ENCODE measurements at regions not wholly inside any gene's neighbourhood (a gene's known extent, or its start where the extent isn't known, plus 50 kb on each side); places are given as distances from the start of the nearest gene placed in this dataset.

DNA sequence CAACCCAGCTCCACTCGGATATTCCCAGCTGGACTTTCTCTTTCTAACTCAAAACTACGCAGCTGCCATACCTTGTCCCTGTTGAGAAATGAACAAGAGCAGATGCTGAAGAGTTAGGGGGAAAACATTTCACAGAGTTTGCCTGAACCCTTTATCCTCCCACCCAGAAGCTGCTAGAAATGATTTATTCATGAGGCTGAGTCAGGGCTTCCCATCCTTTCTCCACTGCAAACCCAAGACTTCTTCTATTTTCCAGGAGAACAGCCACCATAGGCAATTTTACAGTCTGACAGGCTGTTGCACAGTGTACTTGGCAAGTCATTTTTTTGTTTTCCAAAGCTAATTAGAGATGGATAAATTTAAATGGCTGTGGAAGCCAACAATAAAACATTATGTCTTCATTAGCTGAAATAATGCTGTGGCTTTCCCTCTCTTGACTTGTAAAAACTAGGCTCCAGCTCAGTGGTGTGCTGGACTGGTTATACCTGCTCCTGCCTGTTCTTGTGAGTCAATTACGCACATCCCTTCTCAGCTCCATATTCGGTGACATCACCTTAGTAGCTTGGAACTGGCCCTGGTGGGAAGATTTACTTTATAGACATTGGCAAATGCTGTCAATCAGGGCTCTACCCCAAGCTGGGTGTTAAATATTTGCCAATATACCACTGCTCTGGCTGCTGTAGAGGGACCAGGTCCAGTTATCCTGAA, 71.9 kb downstream of the KIF4B start (continued):
- TF ChIP-seq, protein P1, sequence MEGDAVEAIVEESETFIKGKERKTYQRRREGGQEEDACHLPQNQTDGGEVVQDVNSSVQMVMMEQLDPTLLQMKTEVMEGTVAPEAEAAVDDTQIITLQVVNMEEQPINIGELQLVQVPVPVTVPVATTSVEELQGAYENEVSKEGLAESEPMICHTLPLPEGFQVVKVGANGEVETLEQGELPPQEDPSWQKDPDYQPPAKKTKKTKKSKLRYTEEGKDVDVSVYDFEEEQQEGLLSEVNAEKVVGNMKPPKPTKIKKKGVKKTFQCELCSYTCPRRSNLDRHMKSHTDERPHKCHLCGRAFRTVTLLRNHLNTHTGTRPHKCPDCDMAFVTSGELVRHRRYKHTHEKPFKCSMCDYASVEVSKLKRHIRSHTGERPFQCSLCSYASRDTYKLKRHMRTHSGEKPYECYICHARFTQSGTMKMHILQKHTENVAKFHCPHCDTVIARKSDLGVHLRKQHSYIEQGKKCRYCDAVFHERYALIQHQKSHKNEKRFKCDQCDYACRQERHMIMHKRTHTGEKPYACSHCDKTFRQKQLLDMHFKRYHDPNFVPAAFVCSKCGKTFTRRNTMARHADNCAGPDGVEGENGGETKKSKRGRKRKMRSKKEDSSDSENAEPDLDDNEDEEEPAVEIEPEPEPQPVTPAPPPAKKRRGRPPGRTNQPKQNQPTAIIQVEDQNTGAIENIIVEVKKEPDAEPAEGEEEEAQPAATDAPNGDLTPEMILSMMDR (IDR thresholded peaks at IDR 0.05 in 2 of 3, conservative IDR thresholded peaks at IDR 0.05 in 1 of 3; ENCODE audit: borderline replicate concordance in 1 of 3, insufficient read depth in 1 of 3, low read depth in 2 of 3, low read length in 2 of 3), result no peak
- TF ChIP-seq, protein P2, sequence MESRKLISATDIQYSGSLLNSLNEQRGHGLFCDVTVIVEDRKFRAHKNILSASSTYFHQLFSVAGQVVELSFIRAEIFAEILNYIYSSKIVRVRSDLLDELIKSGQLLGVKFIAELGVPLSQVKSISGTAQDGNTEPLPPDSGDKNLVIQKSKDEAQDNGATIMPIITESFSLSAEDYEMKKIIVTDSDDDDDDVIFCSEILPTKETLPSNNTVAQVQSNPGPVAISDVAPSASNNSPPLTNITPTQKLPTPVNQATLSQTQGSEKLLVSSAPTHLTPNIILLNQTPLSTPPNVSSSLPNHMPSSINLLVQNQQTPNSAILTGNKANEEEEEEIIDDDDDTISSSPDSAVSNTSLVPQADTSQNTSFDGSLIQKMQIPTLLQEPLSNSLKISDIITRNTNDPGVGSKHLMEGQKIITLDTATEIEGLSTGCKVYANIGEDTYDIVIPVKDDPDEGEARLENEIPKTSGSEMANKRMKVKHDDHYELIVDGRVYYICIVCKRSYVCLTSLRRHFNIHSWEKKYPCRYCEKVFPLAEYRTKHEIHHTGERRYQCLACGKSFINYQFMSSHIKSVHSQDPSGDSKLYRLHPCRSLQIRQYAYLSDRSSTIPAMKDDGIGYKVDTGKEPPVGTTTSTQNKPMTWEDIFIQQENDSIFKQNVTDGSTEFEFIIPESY (IDR thresholded peaks at IDR 0.05; ENCODE audit: extremely low read depth, insufficient replicate concordance, low read length), result no peak
- no peak for TF ChIP-seq CEBPB (IDR thresholded peaks at IDR 0.05; ENCODE audit: low read depth)
- no peak for TF ChIP-seq TCF7L2 (IDR thresholded peaks at IDR 0.05; ENCODE audit: borderline replicate concordance, extremely low read depth, insufficient read depth, insufficient read length)
- no peak for TF ChIP-seq FOSL1 (IDR thresholded peaks at IDR 0.05; ENCODE audit: low read depth)
- no peak for TF ChIP-seq YY1 (IDR thresholded peaks at IDR 0.05; ENCODE audit: extremely low read depth, insufficient replicate concordance, low read depth, low read length)
- TF ChIP-seq JUND (IDR thresholded peaks at IDR 0.05), result no peak
- no peak for TF ChIP-seq POLR2A (IDR thresholded peaks at IDR 0.05; ENCODE audit: borderline replicate concordance, extremely low read depth, insufficient read depth, insufficient read length)
- no peak for TF ChIP-seq ELF1 (IDR thresholded peaks at IDR 0.05; ENCODE audit: borderline replicate concordance, low read depth)

DNA sequence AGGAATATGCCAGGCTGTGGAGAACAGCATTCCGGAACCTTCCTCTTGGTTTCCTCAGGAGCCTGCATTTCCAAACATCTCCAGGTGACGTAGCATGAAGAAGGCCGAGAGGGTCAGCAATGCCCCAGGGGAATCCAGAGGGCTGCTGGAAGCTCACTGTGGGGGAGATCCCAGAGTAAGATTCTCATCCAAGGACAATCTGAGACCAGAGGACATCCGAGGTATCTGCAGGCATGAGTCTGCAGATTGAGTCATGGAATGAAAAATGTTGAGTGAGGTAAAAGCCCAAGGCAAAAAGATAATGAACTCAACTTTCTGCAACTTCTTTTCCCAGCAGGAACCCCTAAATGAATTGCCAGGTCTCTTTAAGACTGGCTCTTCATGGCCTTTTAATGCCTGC, 73.5 kb downstream of the KIF4B start:
- BruUV-seq (replicated peaks), result no TSS peak
- ATAC-seq, result no peak
- Histone ChIP-seq H2AFZ (ENCODE audit: low read depth, low read length, poor library complexity, severe bottlenecking) (no peak overlapping the region), H3K4me3 (replicated peaks in 1 of 2; ENCODE audit: low read depth in 1 of 2, low read length in 2 of 2) (no peak overlapping the region), H3K79me2 (ENCODE audit: insufficient read depth, low read length) (no peaks in the 10 kb centered on the region), H3K27ac (ENCODE audit: low read depth, low read length) (no peak overlapping the region), H3K36me3 (ENCODE audit: control insufficient read depth in 1 of 2, insufficient read depth in 2 of 2, low read length in 2 of 2) (no peaks in the 10 kb centered on the region), H3K4me2 (ENCODE audit: low read length) (no peak overlapping the region), H3K27me3 (ENCODE audit: insufficient read depth, low read length) (no peaks in the 10 kb centered on the region), H3K9ac (ENCODE audit: low read length) (no peak overlapping the region), H3K9me2 (ENCODE audit: insufficient read depth) (no peaks in the 10 kb centered on the region), H3K9me3 (ENCODE audit: control insufficient read depth in 1 of 2, insufficient read depth in 1 of 2, low read depth in 1 of 2, low read length in 2 of 2) (no peaks in the 10 kb centered on the region), H3K4me1 (ENCODE audit: control insufficient read depth in 1 of 2, insufficient read depth in 2 of 2, low read length in 2 of 2) (peaks cover 1 to 9% of the 10 kb centered on the region in 2 experiments; a peak in 3 of 4 replicates), H4K20me1 (ENCODE audit: insufficient read depth) (no peaks in the 10 kb centered on the region)
- DNase-seq (ENCODE audit: low read depth, low spot score), result no peak
- RAD21 ChIA-PET (ENCODE audit: low non-redundant PET in 1 of 2, low total read pairs in 2 of 2, uncharacterized antibody in 2 of 2, unreplicated experiment in 2 of 2), result no interaction called here
- POLR2A ChIA-PET, result no interaction called here
- intact Hi-C loops (cut with micrococcal nuclease), result no loop called here
- CTCF ChIA-PET, result no interaction called here
- TF ChIP-seq POLR2AphosphoS5 (IDR thresholded peaks at IDR 0.05; ENCODE audit: low read depth, low read length) (no peak), CBX3 (IDR thresholded peaks at IDR 0.05; ENCODE audit: low read depth) (no peak), SIN3A (IDR thresholded peaks at IDR 0.05; ENCODE audit: low read depth) (no peak), FOSL1 (IDR thresholded peaks at IDR 0.05; ENCODE audit: low read depth) (no peak), EZH2phosphoT487 (IDR thresholded peaks at IDR 0.05; ENCODE audit: borderline replicate concordance) (no peak)
- TF ChIP-seq, protein P3, sequence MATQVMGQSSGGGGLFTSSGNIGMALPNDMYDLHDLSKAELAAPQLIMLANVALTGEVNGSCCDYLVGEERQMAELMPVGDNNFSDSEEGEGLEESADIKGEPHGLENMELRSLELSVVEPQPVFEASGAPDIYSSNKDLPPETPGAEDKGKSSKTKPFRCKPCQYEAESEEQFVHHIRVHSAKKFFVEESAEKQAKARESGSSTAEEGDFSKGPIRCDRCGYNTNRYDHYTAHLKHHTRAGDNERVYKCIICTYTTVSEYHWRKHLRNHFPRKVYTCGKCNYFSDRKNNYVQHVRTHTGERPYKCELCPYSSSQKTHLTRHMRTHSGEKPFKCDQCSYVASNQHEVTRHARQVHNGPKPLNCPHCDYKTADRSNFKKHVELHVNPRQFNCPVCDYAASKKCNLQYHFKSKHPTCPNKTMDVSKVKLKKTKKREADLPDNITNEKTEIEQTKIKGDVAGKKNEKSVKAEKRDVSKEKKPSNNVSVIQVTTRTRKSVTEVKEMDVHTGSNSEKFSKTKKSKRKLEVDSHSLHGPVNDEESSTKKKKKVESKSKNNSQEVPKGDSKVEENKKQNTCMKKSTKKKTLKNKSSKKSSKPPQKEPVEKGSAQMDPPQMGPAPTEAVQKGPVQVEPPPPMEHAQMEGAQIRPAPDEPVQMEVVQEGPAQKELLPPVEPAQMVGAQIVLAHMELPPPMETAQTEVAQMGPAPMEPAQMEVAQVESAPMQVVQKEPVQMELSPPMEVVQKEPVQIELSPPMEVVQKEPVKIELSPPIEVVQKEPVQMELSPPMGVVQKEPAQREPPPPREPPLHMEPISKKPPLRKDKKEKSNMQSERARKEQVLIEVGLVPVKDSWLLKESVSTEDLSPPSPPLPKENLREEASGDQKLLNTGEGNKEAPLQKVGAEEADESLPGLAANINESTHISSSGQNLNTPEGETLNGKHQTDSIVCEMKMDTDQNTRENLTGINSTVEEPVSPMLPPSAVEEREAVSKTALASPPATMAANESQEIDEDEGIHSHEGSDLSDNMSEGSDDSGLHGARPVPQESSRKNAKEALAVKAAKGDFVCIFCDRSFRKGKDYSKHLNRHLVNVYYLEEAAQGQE (IDR thresholded peaks at IDR 0.05; ENCODE audit: low read depth), result no peak
- TF ChIP-seq, protein P1 (IDR thresholded peaks at IDR 0.05 in 2 of 3, conservative IDR thresholded peaks at IDR 0.05 in 1 of 3; ENCODE audit: borderline replicate concordance in 1 of 3, insufficient read depth in 1 of 3, low read depth in 2 of 3, low read length in 2 of 3), result no peak
